ENCODE measurements at regions not wholly inside any gene's neighbourhood (a gene's known extent, or its start where the extent isn't known, plus 50 kb on each side); places are given as distances from the start of the nearest gene placed in this dataset.

DNA sequence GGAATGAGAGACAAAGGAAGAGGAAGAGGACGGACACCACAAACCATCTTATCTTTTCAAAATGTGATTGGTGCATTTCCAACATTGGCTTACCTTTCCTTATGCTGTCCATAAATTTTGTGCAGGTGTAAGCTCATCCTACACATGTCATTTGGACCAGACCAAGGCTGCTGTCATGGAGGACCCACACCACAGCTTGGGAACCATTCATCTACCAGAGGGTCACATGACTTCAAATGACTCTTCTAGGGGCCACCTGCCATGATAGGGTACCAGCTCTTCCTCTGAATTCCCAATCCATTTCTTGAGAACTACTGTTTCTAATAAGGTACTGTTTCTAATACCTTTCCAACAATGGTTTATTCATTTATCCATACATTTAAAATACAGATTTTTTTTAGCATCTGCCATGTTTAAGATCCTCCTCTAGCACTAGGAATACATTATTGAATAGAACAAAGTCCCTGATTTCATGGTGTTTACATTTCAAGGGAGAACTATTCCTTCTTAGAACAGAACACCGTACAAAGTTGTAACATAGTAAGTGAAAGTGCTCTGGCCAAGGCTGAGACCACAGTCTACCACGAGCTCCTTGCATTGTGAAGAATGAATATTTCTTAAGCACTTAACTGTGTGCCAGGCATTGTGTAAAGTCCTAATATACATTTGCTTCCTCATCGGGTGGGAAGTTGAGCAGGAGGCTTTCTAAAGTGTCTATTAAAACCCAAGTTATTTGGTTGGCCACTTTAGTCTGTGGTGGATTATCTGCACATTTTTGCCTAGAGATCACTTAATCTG, 246.1 kb upstream of the FN1 start:
- no peak for DNase-seq

DNA sequence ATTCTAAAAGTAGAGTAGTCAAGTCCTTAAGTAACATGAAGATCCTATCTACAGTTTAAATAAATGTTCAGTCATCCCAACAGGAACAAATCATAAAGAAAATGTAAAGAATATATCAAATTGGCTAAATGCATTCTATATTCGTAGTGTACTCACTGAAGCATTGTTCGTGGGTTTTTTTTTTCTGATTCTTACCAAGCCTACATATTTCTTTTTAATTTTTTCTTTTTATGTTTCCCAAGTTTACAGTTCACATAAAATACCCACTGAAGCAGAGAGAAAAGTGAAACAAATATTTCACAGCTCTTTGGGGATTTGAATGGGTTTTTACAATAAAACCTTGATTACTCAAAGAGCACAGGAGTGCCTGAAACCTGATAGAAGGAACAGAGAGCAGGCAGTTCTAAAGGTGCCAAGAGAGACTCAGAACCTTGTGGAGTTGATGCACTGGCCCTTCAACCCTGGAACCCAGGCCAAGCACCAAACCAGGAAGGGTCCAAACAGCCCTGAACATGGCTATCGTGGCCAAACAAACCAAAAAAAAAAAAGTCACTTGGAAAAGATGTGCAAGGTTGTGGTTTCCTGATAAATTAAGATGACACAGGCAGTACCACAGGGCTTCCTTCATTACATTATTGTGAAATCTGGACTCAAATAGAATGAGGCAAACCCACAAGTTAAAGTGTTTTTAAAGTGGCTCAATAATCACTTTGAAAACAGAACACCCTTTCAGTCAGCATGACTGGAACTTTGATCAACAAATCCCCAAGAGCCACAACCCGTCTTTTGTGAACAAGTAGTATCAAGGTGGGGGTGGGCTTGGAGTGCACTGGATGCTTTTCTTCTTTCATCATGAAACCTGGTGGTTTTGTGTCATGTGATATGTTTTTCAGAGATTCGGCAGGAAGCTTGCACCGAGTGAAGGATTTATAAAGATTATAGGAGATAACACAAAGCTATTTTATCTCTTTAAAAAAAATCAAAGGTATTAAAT, 245.0 kb upstream of the FN1 start:
- DNase-seq, result peak in 1 of 2 experiments; percentile 16

- no peak for DNase-seq
These were observed 242.2 kb upstream of the FN1 start for GRCh38 chr2:215678094-215678493.

DNA sequence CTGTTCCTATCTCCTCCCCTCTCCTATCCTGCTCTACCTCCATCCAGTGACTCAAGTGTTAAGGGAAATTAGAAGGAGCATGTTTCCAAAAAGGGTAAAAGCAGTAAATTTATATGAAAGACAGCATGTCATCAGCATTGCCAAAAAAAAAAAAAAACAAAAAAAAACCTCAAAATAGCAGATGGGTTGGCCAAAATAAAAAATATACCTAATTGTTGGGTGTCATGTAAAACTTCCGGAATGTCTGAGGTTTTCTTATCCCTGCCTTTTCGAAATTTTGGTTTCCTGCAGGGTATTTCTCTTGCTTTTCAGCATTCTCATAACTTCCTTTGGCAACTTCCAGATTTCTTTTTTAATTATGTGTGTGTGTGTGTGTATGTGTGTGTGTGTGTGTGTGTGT, 241.6 kb upstream of the FN1 start:
- no peak for DNase-seq

DNA sequence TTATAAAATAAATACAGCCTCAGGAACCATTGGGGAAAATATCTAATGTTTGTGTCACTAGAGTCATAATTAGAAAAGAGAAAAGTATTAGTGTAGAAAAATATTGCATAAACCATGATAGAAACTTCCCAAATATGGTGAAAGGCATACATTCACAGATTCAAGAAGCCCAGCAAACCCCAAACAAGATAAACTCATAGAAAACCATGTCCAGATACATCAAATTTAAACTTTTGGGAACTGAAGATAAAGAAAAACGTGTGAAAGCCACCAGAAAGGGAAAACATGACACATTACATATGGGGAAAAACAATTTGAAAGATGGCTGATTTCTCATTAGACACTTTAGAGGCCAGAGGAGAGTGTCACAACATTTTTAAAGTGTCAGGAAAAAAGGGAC, 236.5 kb upstream of the FN1 start:
- no peak for DNase-seq

- DNase-seq, result no peak
These were observed 235.8 kb upstream of the FN1 start for GRCh38 chr2:215671691-215672090.

GRCh38 chr2:215671244-215671643, 235.4 kb upstream of the FN1 start:
- no peak for DNase-seq

- DNase-seq, result no peak
These were observed 234.5 kb upstream of the FN1 start for GRCh38 chr2:215670396-215670795.

DNA sequence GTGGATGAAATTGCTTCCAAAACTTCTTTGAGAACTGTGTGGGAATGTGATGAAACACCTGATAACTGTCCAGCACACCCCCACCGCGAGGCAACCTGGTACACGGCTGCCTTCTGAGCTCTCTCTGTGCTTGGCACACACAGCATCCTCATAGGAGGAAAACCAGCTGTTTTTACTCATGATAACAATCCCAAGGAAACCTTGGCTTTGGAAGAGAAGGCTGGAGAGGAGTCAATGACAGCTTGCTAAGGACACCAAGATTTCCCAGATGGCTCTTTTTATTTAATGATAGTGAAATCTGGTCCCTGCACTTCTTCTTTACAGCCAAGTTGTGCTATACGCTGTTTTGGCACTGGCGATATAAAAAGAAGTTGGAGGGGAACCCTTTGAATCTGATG, 232.5 kb upstream of the FN1 start:
- no peak for DNase-seq

GRCh38 chr2:215667585-215668377, 231.9 kb upstream of the FN1 start:
- no peak for DNase-seq

- peak; percentile 5 to 50 for DNase-seq
These were observed 229.1 kb upstream of the FN1 start for GRCh38 chr2:215664847-215665525.

GRCh38 chr2:215662715-215663114, 226.8 kb upstream of the FN1 start:
- no peak for DNase-seq

GRCh38 chr2:215660687-215661086, 224.8 kb upstream of the FN1 start:
- no peak for DNase-seq

- no peak for DNase-seq
These were observed 223.8 kb upstream of the FN1 start for GRCh38 chr2:215659650-215660049.

GRCh38 chr2:215658635-215659305, 222.9 kb upstream of the FN1 start:
- DNase-seq, result no peak

GRCh38 chr2:215657844-215658243, 222.0 kb upstream of the FN1 start:
- DNase-seq, result no peak

- no peak for DNase-seq
These were observed 218.4 kb upstream of the FN1 start for GRCh38 chr2:215654148-215654819.

DNA sequence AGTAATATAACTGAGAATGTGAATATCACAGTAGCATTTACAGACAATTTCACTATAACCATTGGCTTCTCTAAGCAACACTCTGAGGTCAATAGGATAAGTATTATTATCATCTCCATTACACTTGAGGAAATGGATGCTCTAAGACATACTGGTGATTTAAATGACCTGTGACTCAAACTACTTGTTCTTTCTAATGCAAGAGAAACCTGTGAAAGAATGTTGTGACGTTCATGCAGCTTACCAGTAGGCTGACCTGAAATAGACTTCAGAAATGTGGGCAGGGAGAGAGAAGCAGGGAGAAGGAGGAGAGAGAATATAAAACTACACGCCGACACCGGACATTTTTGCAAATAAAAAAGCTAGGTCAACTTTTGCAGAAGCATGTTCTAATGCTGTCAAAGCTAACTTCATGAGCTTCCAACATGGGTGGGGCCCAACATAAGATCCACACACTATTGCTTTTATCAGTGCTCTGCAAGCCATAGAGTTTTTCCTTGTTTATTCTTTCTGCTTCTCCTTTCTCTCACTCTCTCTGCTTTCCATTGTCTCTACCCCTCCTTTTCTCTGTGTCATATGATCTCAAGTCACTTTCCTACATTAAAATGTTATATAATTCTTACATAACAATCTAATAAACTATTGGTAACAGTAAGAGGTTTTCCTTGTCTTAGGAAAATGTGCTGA, 217.6 kb upstream of the FN1 start:
- DNase-seq, result no peak

- no peak for DNase-seq
These were observed 216.5 kb upstream of the FN1 start for GRCh38 chr2:215652388-215652787.

DNA sequence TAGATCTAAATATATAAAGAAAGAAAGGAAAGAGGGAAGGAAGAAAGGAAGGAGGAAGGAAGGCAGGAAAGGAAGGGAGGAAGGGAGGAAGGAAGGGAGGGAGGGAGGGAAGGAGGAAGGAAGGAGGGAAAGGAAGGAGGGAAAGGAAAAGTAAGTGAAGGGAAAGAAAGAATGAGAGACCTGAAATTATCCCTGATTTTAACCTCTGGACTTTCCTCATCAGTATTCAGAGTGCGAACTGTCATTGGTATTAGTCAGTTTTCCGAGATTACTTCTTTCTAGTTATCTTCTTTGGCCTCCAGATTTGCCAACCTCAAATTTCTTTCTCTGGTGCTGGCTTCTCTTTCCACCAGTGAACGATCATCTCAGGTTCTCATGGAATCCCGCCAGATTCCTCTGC, 215.5 kb upstream of the FN1 start:
- no peak for DNase-seq

Measured in SW 1271 (cell line).